GM23338 (cell line): ENCODE measurements at regions not wholly inside any gene's neighbourhood (a gene's known extent, or its start where the extent isn't known, plus 50 kb on each side); places are given as distances from the start of the nearest gene placed in this dataset.

Experiments used
- ATAC-seq: fragments of 200-7000 bp; cut with Tn5 transposase; 3 replicates; pipeline ENCODE4 v1.9.1; 2020
- DNase-seq: peaks from one replicate; pipeline ENCODE4 v3.0.0-alpha.2; 2015; ENCODE audit warnings: low spot score
- H2AFZ ChIP-seq: fragments of 200-600 bp; sonication (generic); 2 replicates; pipeline ENCODE4 v1.8.0; 2016; ENCODE audit warnings: antibody characterized with exemption, mild to moderate bottlenecking, moderate library complexity
- H3F3A ChIP-seq: fragments of 200-600 bp; sonication (generic); replicated peaks from 2 replicates; pipeline ENCODE4 v1.8.0; 2017; ENCODE audit warnings: antibody characterized with exemption, mixed run types, low read depth
- H3K27ac ChIP-seq: fragments of 200-600 bp; sonication (generic); 2 replicates; pipeline ENCODE4 v1.6.1; 2016; ENCODE audit warnings: low read depth
- H3K27me3 ChIP-seq: fragments of 200-600 bp; sonication (generic); 2 replicates; pipeline ENCODE4 v1.8.0; 2016; ENCODE audit warnings: mild to moderate bottlenecking, mixed run types, moderate library complexity; ENCODE audit not compliant: insufficient read depth
- H3K36me3 ChIP-seq: fragments of 200-600 bp; sonication (generic); 2 replicates; pipeline ENCODE4 v1.8.0; 2016; ENCODE audit warnings: mild to moderate bottlenecking; ENCODE audit not compliant: insufficient read depth
- H3K4me1 ChIP-seq: fragments of 200-600 bp; sonication (generic); 2 replicates; pipeline ENCODE4 v1.8.0; 2016; ENCODE audit warnings: mild to moderate bottlenecking, moderate library complexity; ENCODE audit not compliant: insufficient read depth
- H3K4me2 ChIP-seq: fragments of 200-600 bp; sonication (generic); 2 replicates; pipeline ENCODE4 v1.7.1; 2017; ENCODE audit warnings: mixed run types
- H3K4me3 ChIP-seq: fragments of 200-600 bp; sonication (generic); 2 replicates; pipeline ENCODE4 v1.6.1; 2016; ENCODE audit warnings: mixed run types
- H3K79me2 ChIP-seq: fragments of 200-600 bp; sonication (generic); replicated peaks from 2 replicates; pipeline ENCODE4 v1.8.0; 2017; ENCODE audit warnings: mild to moderate bottlenecking; ENCODE audit not compliant: insufficient read depth
- H3K9me2 ChIP-seq: fragments of 200-600 bp; sonication (generic); 2 replicates; pipeline ENCODE4 v1.8.0; 2017; ENCODE audit not compliant: insufficient read depth
- H4K20me1 ChIP-seq: fragments of 200-600 bp; sonication (generic); replicated peaks from 2 replicates; pipeline ENCODE4 v1.8.0; 2017; ENCODE audit warnings: mild to moderate bottlenecking; ENCODE audit not compliant: insufficient read depth
- H3K27ac Mint-ChIP-seq: 2 replicates; pipeline ENCODE4 v1.8.0; 2020; ENCODE audit warnings: inconsistent platforms, mild to moderate bottlenecking, moderate library complexity, mixed read lengths
- H3K27me3 Mint-ChIP-seq: 3 replicates; pipeline ENCODE4 v1.8.0; 2022; ENCODE audit warnings: low read depth, mild to moderate bottlenecking, moderate library complexity, mixed read lengths, inconsistent platforms; ENCODE audit not compliant: insufficient read depth, poor library complexity
- H3K36me3 Mint-ChIP-seq: 3 replicates; pipeline ENCODE4 v1.8.0; 2021; ENCODE audit warnings: low read depth, mild to moderate bottlenecking, inconsistent platforms, moderate library complexity, mixed read lengths
- H3K4me1 Mint-ChIP-seq: 3 replicates; pipeline ENCODE4 v1.8.0; 2020; ENCODE audit warnings: mild to moderate bottlenecking, inconsistent platforms, mixed read lengths
- H3K4me3 Mint-ChIP-seq: 3 replicates; pipeline ENCODE4 v1.8.0; 2021; ENCODE audit warnings: moderate library complexity, mild to moderate bottlenecking, inconsistent platforms, mixed read lengths
- H3K9me3 Mint-ChIP-seq: 3 replicates; pipeline ENCODE4 v1.8.0; 2020; ENCODE audit warnings: moderate library complexity, mild to moderate bottlenecking, inconsistent platforms, mixed read lengths
- CREB1 ChIP-seq: fragments of 250-450 bp; sonication (Bioruptor Pico); IDR thresholded peaks from 2 replicates; pipeline ENCODE4 v1.5.0; 2020; ENCODE audit warnings: low read depth, mild to moderate bottlenecking, moderate library complexity
- CTCF ChIP-seq, 2 experiments: fragments of 200-600 bp in 1 of 2; sonication (generic) in 1 of 2; conservative IDR thresholded peaks; 2 replicates each; pipeline versions ENCODE4 v1.5.1 to v1.6.1; 2016 to 2017; ENCODE audit warnings: antibody characterized with exemption in 2 of 2, low read depth in 2 of 2, mild to moderate bottlenecking in 2 of 2, moderate library complexity in 1 of 2
- NANOG ChIP-seq: IDR thresholded peaks from 2 replicates; pipeline ENCODE4 v1.6.1; 2016; ENCODE audit warnings: antibody characterized with exemption, borderline replicate concordance
- REST ChIP-seq: IDR thresholded peaks from one replicate; pipeline ENCODE4 v1.6.1; 2018; ENCODE audit warnings: antibody characterized with exemption; ENCODE audit not compliant: unreplicated experiment
- ZNF114 ChIP-seq: fragments of 250-450 bp; sonication (Bioruptor Pico); IDR thresholded peaks from 2 replicates; pipeline ENCODE4 v1.5.0; 2020; ENCODE audit warnings: mild to moderate bottlenecking, moderate library complexity
- ZNF462 ChIP-seq: fragments of 250-450 bp; sonication (Bioruptor Pico); IDR thresholded peaks from 2 replicates; pipeline ENCODE4 v1.5.0; 2020; ENCODE audit warnings: mild to moderate bottlenecking, moderate library complexity

GRCh38 chr16:18039931-18040330 lies 296.6 kb downstream of the NPIPA8 start (continued):
- TF ChIP-seq ZNF462: no peak
- peak; percentile 69 for TF ChIP-seq REST

- Histone ChIP-seq H3K4me1 (peaks cover 7% of the 10 kb centered on the region), H3K4me3 (no peak overlapping the region), H3K4me2 (no peak overlapping the region), H4K20me1 (no peaks in the 10 kb centered on the region), H3F3A (no peaks in the 10 kb centered on the region), H3K36me3 (no peaks in the 10 kb centered on the region), H3K9me2 (peaks cover 14% of the 10 kb centered on the region), H2AFZ (no peak overlapping the region), H3K79me2 (no peaks in the 10 kb centered on the region), H3K27me3 (no peaks in the 10 kb centered on the region), H3K27ac (no peak overlapping the region)
- no peaks in the 10 kb centered on the region for H3K27me3 Mint-ChIP-seq
- no peak for ATAC-seq
- H3K9me3 Mint-ChIP-seq: peaks cover 3% of the 10 kb centered on the region; the same call in 1 of the 3 replicates
- no peak overlapping the region for H3K4me3 Mint-ChIP-seq
- no peak for DNase-seq
- peaks cover 8% of the 10 kb centered on the region for H3K4me1 Mint-ChIP-seq
- no peaks in the 10 kb centered on the region for H3K36me3 Mint-ChIP-seq
- H3K27ac Mint-ChIP-seq: no peak overlapping the region
- TF ChIP-seq ZNF114 (no peak), NANOG (no peak), CTCF (conservative IDR thresholded peaks at IDR 0.05; ENCODE audit: low read depth in 2 of 2) (no peak), CREB1 (CRISPR knock-in tag) (no peak)
These were observed 299.5 kb downstream of the NPIPA8 start for GRCh38 chr16:18037051-18037450.
